ENCODE measurements at regions not wholly inside any gene's neighbourhood (a gene's known extent, or its start where the extent isn't known, plus 50 kb on each side); places are given as distances from the start of the nearest gene placed in this dataset.

GRCh38 chr1:30330644-30331043, 392.7 kb downstream of the MATN1 start:
- ChIA-PET POLR2A (no interaction called here), CTCF (ENCODE audit: low intra/inter-chr PET ratio, low total read pairs) (no interaction called here)
- intact Hi-C loops (cut with micrococcal nuclease; ENCODE audit: unreplicated experiment) (no loop called here), in situ Hi-C loops (cut with HindIII; ENCODE audit: extremely low pct_ligation_motif_present, low pct_unique_long_range_greater_than_20kb) (no loop called here)
- TF ChIP-seq ZNF629 (CRISPR knock-in tag; conservative IDR thresholded peaks at IDR 0.05) (0 out of 2 replicates have a peak, but pooled peaks have one; percentile 13), ZNF747 (CRISPR knock-in tag; IDR thresholded peaks at IDR 0.05; ENCODE audit: borderline replicate concordance) (no peak)
- FAIRE-seq (no peak), ATAC-seq (no peak), DNase-seq (ENCODE audit: low spot score) (no peak)
- no peaks in the 10 kb centered on the region for H3K36me3 ChIP-seq (replicated peaks in 1 of 2; ENCODE audit: control insufficient read depth in 1 of 2, insufficient read depth in 2 of 2, low read length in 2 of 2)
- H4K20me1 ChIP-seq (ENCODE audit: insufficient read depth, low read length), result no peaks in the 10 kb centered on the region
- H3K9me3 ChIP-seq (ENCODE audit: low read length), result no peaks in the 10 kb centered on the region
- no TSS peak for BruUV-seq (replicated peaks)
- H3K4me2 ChIP-seq (ENCODE audit: low read depth, low read length), result no peak overlapping the region
- 33% methylated on average over 7 of the region's 7 CpGs for WGBS (ENCODE audit: low lambda C conversion rate)
- peaks cover 0 to 4% of the 10 kb centered on the region in 2 experiments; a peak in 2 of 5 replicates for H3K27me3 ChIP-seq (ENCODE audit: control insufficient read depth in 1 of 2, insufficient read depth in 2 of 2, low read length in 2 of 2)
- H3K27ac ChIP-seq (ENCODE audit: extremely low read length, insufficient read depth, low read length), result no peak overlapping the region
- no peak overlapping the region for H3K4me3 ChIP-seq (replicated peaks in 1 of 3; ENCODE audit: insufficient read depth in 1 of 3, low read depth in 2 of 3, low read length in 3 of 3)
- H3K4me1 ChIP-seq (ENCODE audit: insufficient read depth, low read length), result no peaks in the 10 kb centered on the region
- no peak overlapping the region for H3K9ac ChIP-seq (ENCODE audit: insufficient read depth, low read depth, low read length)
- H2AFZ ChIP-seq (ENCODE audit: low read length), result no peak overlapping the region
- no peaks in the 10 kb centered on the region for H3K79me2 ChIP-seq (ENCODE audit: insufficient read depth, low read length)

DNA sequence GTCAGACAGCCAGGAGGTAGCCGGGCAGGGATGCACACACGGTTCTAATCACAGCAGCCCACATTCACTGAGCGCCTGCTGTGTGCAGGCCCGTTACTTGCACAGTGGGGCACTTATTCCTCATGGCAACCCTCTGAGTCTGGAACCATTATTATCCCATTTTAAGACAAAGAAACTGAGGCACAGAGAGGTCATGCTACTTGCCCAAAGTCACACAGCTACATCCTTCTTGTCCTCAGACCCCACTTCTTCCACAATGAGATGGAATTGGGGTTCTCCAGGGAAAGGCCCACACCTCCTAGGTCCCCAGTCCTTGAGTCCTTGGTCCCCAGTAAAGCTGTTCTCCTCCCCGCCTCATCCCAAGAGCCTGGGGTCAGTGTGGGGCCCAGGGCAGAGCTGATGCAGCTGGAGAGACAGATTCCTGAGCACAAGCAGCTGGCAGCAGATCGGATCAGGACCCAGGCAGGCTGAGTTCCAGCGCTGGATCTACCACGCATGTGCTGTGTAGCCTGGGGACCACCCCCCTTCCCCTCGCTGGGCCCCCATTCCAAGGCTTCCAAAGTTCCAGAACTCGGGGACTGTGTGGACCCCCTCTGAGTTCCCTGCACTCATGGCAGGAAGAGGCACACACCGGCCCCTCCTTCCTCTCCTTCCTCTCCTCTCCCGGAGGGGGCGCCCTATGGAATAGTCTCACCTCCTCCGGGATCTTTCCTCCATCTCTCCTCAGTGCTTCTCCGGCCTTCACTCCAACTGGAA, 393.4 kb downstream of the MATN1 start:
- no peaks in the 10 kb centered on the region for H3K4me1 ChIP-seq (ENCODE audit: insufficient read depth, low read length)
- H3K27me3 ChIP-seq (ENCODE audit: control insufficient read depth in 1 of 2, insufficient read depth in 2 of 2, low read length in 2 of 2), result peaks cover 0 to 4% of the 10 kb centered on the region in 2 experiments; a peak in 2 of 5 replicates
- H3K36me3 ChIP-seq (replicated peaks in 1 of 2; ENCODE audit: control insufficient read depth in 1 of 2, insufficient read depth in 2 of 2, low read length in 2 of 2), result no peaks in the 10 kb centered on the region
- H3K79me2 ChIP-seq (ENCODE audit: insufficient read depth, low read length), result no peaks in the 10 kb centered on the region
- WGBS (ENCODE audit: low lambda C conversion rate), result 48% methylated on average over 10 of the region's 15 CpGs
- BruUV-seq (replicated peaks), result no TSS peak
- ATAC-seq (no peak), FAIRE-seq (no peak), DNase-seq (ENCODE audit: low spot score) (no peak)
- H3K9me3 ChIP-seq (ENCODE audit: low read length), result no peaks in the 10 kb centered on the region
- H3K4me3 ChIP-seq (replicated peaks in 1 of 3; ENCODE audit: insufficient read depth in 1 of 3, low read depth in 2 of 3, low read length in 3 of 3), result no peak overlapping the region
- H3K27ac ChIP-seq (ENCODE audit: extremely low read length, insufficient read depth, low read length), result no peak overlapping the region
- no peak overlapping the region for H2AFZ ChIP-seq (ENCODE audit: low read length)
- ChIA-PET CTCF (ENCODE audit: low intra/inter-chr PET ratio, low total read pairs) (no interaction called here), POLR2A (no interaction called here)
- in situ Hi-C loops (cut with HindIII; ENCODE audit: extremely low pct_ligation_motif_present, low pct_unique_long_range_greater_than_20kb) (no loop called here), intact Hi-C loops (cut with micrococcal nuclease; ENCODE audit: unreplicated experiment) (no loop called here)
- H3K4me2 ChIP-seq (ENCODE audit: low read depth, low read length), result no peak overlapping the region
- H3K9ac ChIP-seq (ENCODE audit: insufficient read depth, low read depth, low read length), result no peak overlapping the region
- peak; percentile 29; the same call in 1 of the 2 replicates for TF ChIP-seq ZNF768 (CRISPR knock-in tag; IDR thresholded peaks at IDR 0.05)
- no peak for TF ChIP-seq ZMAT3 (CRISPR knock-in tag; conservative IDR thresholded peaks at IDR 0.05)
- TF ChIP-seq, protein P1, sequence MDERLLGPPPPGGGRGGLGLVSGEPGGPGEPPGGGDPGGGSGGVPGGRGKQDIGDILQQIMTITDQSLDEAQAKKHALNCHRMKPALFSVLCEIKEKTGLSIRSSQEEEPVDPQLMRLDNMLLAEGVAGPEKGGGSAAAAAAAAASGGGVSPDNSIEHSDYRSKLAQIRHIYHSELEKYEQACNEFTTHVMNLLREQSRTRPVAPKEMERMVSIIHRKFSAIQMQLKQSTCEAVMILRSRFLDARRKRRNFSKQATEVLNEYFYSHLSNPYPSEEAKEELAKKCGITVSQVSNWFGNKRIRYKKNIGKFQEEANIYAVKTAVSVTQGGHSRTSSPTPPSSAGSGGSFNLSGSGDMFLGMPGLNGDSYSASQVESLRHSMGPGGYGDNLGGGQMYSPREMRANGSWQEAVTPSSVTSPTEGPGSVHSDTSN (CRISPR knock-in tag; IDR thresholded peaks at IDR 0.05), result no peak
- no peaks in the 10 kb centered on the region for H4K20me1 ChIP-seq (ENCODE audit: insufficient read depth, low read length)
